HepG2 (cell line): ENCODE measurements at regions not wholly inside any gene's neighbourhood (a gene's known extent, or its start where the extent isn't known, plus 50 kb on each side); places are given as distances from the start of the nearest gene placed in this dataset.

Experiments used
- AGO2 ChIP-seq: fragments of 200-400 bp; formaldehyde crosslinking; optimal IDR thresholded peaks from 2 replicates; pipeline ENCODE3; 2017; ENCODE audit warnings: mild to moderate bottlenecking, low read depth, low read length, moderate library complexity
- FOXJ3 ChIP-seq: sonication (generic); formaldehyde crosslinking; IDR thresholded peaks from 2 replicates; pipeline ENCODE4 v1.4.0; 2020; ENCODE audit warnings: missing genetic modification reagents, mild to moderate bottlenecking, borderline replicate concordance
- GMEB1 ChIP-seq: sonication (generic); formaldehyde crosslinking; IDR thresholded peaks from 2 replicates; pipeline ENCODE4 v1.5.1; 2020; ENCODE audit warnings: missing genetic modification reagents, mild to moderate bottlenecking, borderline replicate concordance
- NR0B2 ChIP-seq: sonication (generic); formaldehyde crosslinking; IDR thresholded peaks from 2 replicates; pipeline ENCODE4 v1.4.0; 2020; ENCODE audit warnings: mild to moderate bottlenecking, missing genetic modification reagents
- RNF219 ChIP-seq: sonication (generic); formaldehyde crosslinking; IDR thresholded peaks from 2 replicates; pipeline ENCODE4 v1.5.0; 2020; ENCODE audit warnings: mild to moderate bottlenecking, missing genetic modification reagents
- SKI ChIP-seq: fragments of 450-650 bp; IDR thresholded peaks from one replicate; pipeline ENCODE4 v1.6.1; 2018; ENCODE audit warnings: mild to moderate bottlenecking; ENCODE audit not compliant: partially characterized antibody
- SRY ChIP-seq: sonication (generic); formaldehyde crosslinking; IDR thresholded peaks from 2 replicates; pipeline ENCODE4 v1.8.0; 2022; ENCODE audit warnings: mild to moderate bottlenecking, missing genetic modification reagents
- ZGPAT ChIP-seq: IDR thresholded peaks from 2 replicates; pipeline ENCODE4 v1.6.1; 2016; ENCODE audit warnings: mild to moderate bottlenecking
- ZKSCAN1 ChIP-seq: fragments of 150-350 bp; IDR thresholded peaks from 2 replicates; pipeline ENCODE4 v1.6.1; 2014; ENCODE audit warnings: low read length
- ZNF20 ChIP-seq: sonication (generic); formaldehyde crosslinking; IDR thresholded peaks from 2 replicates; pipeline ENCODE4 v1.4.0; 2020; ENCODE audit warnings: mild to moderate bottlenecking, moderate library complexity, missing genetic modification reagents
- ZNF280D ChIP-seq: sonication (generic); formaldehyde crosslinking; IDR thresholded peaks from 2 replicates; pipeline ENCODE4 v1.5.1; 2020; ENCODE audit warnings: mild to moderate bottlenecking, missing genetic modification reagents
- ZNF362 ChIP-seq: sonication (generic); formaldehyde crosslinking; IDR thresholded peaks from 2 replicates; pipeline ENCODE4 v1.4.0; 2020; ENCODE audit warnings: missing genetic modification reagents, mild to moderate bottlenecking, borderline replicate concordance
- ZNF547 ChIP-seq: sonication (generic); formaldehyde crosslinking; IDR thresholded peaks from 2 replicates; pipeline ENCODE4 v1.5.1; 2020; ENCODE audit warnings: mild to moderate bottlenecking, missing genetic modification reagents
- ZXDC ChIP-seq: sonication (generic); formaldehyde crosslinking; IDR thresholded peaks from 2 replicates; pipeline ENCODE4 v1.5.0; 2020; ENCODE audit warnings: mild to moderate bottlenecking, missing genetic modification reagents

- TF ChIP-seq FOXJ3 (CRISPR knock-in tag) (peak; percentile 97; the same call in 1 of the 2 replicates), AGO2 (no peak), ZKSCAN1 (no peak), SRY (no peak), NR0B2 (CRISPR knock-in tag) (no peak), RNF219 (CRISPR knock-in tag) (peak; percentile 74; the same call in 1 of the 2 replicates), ZNF20 (no peak), GMEB1 (no peak), ZNF547 (CRISPR knock-in tag) (no peak), ZNF280D (CRISPR knock-in tag) (peak; percentile 74; the same call in 1 of the 2 replicates), SKI (no peak), ZXDC (no peak), ZGPAT (CRISPR knock-in tag) (peak; percentile 84), ZNF362 (CRISPR knock-in tag) (peak; percentile 90; the same call in 1 of the 2 replicates)
Measured at GRCh38 chr7:138388673-138389491, 71.2 kb upstream of the TRIM24 start (continued).
